Tibial artery (tissue), 4 donors: ENCODE measurements at regions not wholly inside any gene's neighbourhood (a gene's known extent, or its start where the extent isn't known, plus 50 kb on each side); places are given as distances from the start of the nearest gene placed in this dataset.

Experiments
- DNase-seq, 2 donors: peaks; one replicate each; pipeline ENCODE4 v3.0.0-alpha.2; 2019
- H3K27ac ChIP-seq, 2 donors: fragments of 200-600 bp; sonication (generic) in 1 of 2; 1 replicate in 1 of 2; 2 replicates in 1 of 2; pipeline ENCODE4 v1.5.1; 2018 to 2019; ENCODE audit warnings: mild to moderate bottlenecking in 1 of 2
- H3K27me3 ChIP-seq, 2 donors: fragments of 200-600 bp; sonication (generic) in 1 of 2; one replicate each; pipeline versions ENCODE4 v1.5.1 to v1.6.0; 2016 to 2019
- H3K36me3 ChIP-seq, 3 donors: fragments of 200-600 bp; sonication (generic) in 2 of 3; one replicate each; pipeline ENCODE4 v1.5.1; 2016 to 2019; ENCODE audit warnings: mild to moderate bottlenecking in 2 of 3
- H3K4me1 ChIP-seq, 4 donors: fragments of 200-600 bp; sonication (generic) in 2 of 4; 1 replicate in 3 of 4; 2 replicates in 1 of 4; pipeline ENCODE4 v1.5.1; 2016 to 2019
- H3K4me3 ChIP-seq, 2 donors: fragments of 200-600 bp; sonication (generic) in 1 of 2; 1 replicate in 1 of 2; 2 replicates in 1 of 2; pipeline ENCODE4 v1.5.1; 2018 to 2019; ENCODE audit warnings: mild to moderate bottlenecking in 2 of 2
- H3K9me3 ChIP-seq, 3 donors: fragments of 200-600 bp; sonication (generic) in 1 of 3; one replicate each; pipeline ENCODE4 v1.5.1; 2016 to 2019
- intact Hi-C: fragments of 100-400 bp; cut with DNase I; formaldehyde crosslinking; loops from one replicate; pipeline ENCODE4 v1.15.0; 2023; ENCODE audit warnings: low total_unique reads
- TF ChIP-seq, protein P1 (sequence below), 2 experiments: fragments of 200-600 bp in 1 of 2; fragments of 450-650 bp in 1 of 2; IDR thresholded peaks; one replicate each; pipeline ENCODE4 v1.5.1; 2017 to 2019; ENCODE audit warnings: antibody characterized with exemption in 2 of 2, mild to moderate bottlenecking in 1 of 2, moderate library complexity in 1 of 2

DNA sequence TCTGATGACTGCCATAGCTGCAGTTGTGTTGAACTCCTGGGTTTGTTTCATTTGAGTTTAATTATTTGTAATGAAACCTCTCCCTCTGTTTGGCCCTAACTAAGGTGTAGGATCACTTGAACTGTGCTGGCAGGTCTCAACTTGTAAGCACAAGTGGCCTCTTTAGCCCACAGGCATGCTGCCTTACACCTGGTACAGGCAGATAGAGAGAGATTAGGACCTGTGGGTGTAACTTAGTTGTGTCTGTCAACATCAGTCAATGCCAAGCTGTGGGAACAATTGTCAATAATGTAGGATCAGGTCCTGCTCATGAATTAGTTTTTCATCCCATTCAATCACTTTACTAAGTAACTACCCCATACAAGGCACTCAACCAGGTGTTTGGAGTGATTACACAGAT is 263.0 kb upstream of the G2E3 start:
- Histone ChIP-seq H3K9me3 (no peaks in the 10 kb centered on the region), H3K4me1 (peaks cover 0 to 12% (median 1%) of the 10 kb centered on the region in 4 donors), H3K27ac (no peak overlapping the region), H3K4me3 (no peak overlapping the region), H3K27me3 (no peaks in the 10 kb centered on the region), H3K36me3 (no peaks in the 10 kb centered on the region)
- intact Hi-C loops: no loop called here
- DNase-seq: no peak
- TF ChIP-seq, protein P1, sequence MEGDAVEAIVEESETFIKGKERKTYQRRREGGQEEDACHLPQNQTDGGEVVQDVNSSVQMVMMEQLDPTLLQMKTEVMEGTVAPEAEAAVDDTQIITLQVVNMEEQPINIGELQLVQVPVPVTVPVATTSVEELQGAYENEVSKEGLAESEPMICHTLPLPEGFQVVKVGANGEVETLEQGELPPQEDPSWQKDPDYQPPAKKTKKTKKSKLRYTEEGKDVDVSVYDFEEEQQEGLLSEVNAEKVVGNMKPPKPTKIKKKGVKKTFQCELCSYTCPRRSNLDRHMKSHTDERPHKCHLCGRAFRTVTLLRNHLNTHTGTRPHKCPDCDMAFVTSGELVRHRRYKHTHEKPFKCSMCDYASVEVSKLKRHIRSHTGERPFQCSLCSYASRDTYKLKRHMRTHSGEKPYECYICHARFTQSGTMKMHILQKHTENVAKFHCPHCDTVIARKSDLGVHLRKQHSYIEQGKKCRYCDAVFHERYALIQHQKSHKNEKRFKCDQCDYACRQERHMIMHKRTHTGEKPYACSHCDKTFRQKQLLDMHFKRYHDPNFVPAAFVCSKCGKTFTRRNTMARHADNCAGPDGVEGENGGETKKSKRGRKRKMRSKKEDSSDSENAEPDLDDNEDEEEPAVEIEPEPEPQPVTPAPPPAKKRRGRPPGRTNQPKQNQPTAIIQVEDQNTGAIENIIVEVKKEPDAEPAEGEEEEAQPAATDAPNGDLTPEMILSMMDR (IDR thresholded peaks at IDR 0.05): no peak

DNA sequence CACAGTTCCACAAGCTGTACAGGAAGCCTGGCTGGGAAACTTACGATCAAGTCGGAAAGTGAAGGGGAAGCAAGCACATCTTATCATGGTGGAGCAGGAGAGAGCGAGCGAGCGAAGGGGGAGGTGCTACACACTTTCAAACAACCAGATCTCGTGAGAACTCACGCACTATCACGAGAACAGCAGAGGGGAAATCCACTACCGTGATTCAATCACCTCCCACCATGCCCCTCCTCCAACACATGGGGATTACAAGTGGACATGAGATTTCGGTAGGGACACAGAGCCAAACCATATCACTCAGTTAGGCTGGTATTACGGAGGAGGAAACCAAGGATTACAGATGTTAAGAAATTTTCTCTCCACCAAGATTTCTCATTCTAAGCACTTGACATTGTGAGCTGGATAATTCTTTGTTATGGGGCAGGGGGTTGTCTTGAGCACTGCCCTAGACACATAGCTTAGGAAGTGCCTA is 262.0 kb upstream of the G2E3 start:
- TF ChIP-seq, protein P1 (IDR thresholded peaks at IDR 0.05): no peak
- no peaks in the 10 kb centered on the region for H3K27me3 ChIP-seq
- DNase-seq: no peak
- H3K27ac ChIP-seq: no peak overlapping the region
- intact Hi-C loops: no loop called here
- no peaks in the 10 kb centered on the region for H3K9me3 ChIP-seq
- H3K36me3 ChIP-seq: no peaks in the 10 kb centered on the region
- H3K4me1 ChIP-seq: peaks cover 0 to 2% (median 0%) of the 10 kb centered on the region in 4 donors
- no peak overlapping the region for H3K4me3 ChIP-seq

DNA sequence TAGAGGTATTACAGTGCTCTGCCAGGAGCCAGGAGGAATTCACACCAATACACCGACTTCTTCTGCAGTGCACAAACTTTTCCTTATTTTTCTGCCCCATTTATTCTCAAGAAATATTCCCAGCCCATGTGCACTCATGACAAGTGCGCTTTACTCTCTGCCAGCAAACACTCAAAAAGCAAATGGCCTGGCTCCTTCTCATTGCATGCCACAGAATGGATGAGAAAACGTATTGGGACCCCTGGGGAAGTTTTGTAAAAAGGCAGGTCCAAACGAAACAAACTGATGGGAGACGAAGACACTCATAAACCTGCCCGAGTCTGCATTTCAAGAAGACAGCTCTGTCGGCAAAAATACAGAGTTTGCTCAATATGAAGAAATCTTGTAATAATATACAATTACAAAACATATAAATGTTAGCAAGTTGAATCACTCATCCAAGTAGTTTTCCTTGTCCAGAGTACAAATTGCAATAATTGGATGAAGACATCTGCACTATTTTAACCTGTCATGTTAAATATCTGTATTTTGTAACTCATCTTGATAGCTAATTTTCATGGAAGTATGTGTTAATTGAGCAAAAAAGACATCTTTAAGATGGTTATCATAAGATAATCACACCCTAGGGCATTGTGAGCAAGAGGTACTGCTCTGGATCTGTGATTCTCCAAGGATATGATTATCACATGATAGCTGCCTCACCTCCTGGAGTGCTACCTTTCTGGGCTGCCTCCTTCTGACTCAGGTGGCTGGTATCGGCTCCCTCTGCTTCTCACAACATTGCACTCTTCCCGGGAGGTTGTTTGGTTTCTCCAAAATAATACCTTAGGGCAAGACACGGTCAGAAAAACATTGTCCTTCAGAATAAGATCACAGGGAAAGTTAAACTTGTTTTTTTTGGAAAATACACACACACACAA is 260.8 kb upstream of the G2E3 start:
- DNase-seq: no peak
- intact Hi-C loops: no loop called here
- Histone ChIP-seq H3K4me1 (no peaks in the 10 kb centered on the region), H3K9me3 (no peaks in the 10 kb centered on the region), H3K36me3 (no peaks in the 10 kb centered on the region), H3K27me3 (no peaks in the 10 kb centered on the region), H3K27ac (no peak overlapping the region), H3K4me3 (no peak overlapping the region)
- TF ChIP-seq, protein P1 (IDR thresholded peaks at IDR 0.05): no peak

DNA sequence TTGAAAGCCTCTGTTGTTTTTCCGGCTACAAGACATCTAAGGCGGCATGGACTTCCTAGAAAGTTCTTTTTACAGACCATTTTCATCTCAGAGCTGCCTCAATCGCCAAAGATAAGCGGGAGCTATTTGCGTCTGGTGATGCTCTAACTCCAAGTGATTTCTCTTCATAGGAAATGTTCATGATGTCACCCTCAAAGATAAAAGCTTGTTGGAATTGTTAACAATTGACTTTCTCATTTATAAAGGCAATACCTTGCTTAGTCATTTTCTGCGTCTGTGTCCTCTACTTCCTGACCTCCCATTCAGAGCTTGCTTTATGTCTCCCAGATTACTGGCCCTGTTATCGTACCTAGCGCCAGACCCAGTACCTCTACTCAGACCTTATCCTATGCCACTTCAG is 259.0 kb upstream of the G2E3 start:
- Histone ChIP-seq H3K4me1 (no peaks in the 10 kb centered on the region), H3K27me3 (no peaks in the 10 kb centered on the region), H3K36me3 (no peaks in the 10 kb centered on the region), H3K9me3 (no peaks in the 10 kb centered on the region), H3K4me3 (no peak overlapping the region), H3K27ac (no peak overlapping the region)
- TF ChIP-seq, protein P1 (IDR thresholded peaks at IDR 0.05): no peak
- intact Hi-C loops: no loop called here
- no peak for DNase-seq

DNA sequence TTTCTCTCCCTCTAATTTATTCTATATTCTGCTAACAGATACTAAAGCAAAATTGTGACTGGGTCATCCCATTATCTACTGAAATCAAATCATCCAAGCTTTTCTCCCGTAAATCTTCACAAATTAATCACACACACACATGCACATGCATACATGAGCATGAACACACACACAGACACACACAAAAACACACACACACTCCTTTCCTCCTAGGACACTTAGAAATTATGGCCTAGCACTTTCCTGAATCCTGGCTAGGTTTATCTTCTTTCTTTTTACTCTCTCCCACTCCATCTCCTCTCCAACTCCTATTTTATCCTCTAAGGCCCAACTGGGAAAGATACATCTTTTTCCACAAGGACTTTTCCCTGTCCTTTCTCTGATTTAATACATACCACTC is 255.6 kb upstream of the G2E3 start:
- TF ChIP-seq, protein P1 (IDR thresholded peaks at IDR 0.05): no peak
- no peak overlapping the region for H3K4me3 ChIP-seq
- H3K4me1 ChIP-seq: no peaks in the 10 kb centered on the region
- H3K27ac ChIP-seq: no peak overlapping the region
- H3K36me3 ChIP-seq: no peaks in the 10 kb centered on the region
- no peak for DNase-seq
- intact Hi-C loops: no loop called here
- no peaks in the 10 kb centered on the region for H3K27me3 ChIP-seq
- H3K9me3 ChIP-seq: no peaks in the 10 kb centered on the region
